ENCODE measurements at regions not wholly inside any gene's neighbourhood (a gene's known extent, or its start where the extent isn't known, plus 50 kb on each side); places are given as distances from the start of the nearest gene placed in this dataset.

DNA sequence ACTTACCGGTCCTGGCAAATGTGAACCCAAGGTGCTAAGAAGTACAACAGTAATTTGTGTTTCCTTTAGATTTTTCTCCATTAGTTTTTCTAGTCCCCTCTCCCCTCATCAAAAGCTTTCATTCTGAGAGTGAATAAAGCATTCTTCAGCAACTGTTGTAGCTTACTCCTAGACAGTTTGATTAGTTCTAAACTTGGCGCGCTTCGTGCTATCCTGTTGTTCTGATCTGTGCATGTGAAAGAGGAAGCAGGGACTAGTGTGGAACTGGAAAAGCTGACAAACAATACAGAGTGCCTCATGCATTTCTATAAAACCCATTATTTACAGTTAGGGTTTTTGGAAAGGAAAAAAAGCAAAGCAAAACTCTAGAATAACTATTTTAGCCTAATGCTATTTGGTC, 556.9 kb upstream of the SLIT2 start:
- TF ChIP-seq, protein P1, sequence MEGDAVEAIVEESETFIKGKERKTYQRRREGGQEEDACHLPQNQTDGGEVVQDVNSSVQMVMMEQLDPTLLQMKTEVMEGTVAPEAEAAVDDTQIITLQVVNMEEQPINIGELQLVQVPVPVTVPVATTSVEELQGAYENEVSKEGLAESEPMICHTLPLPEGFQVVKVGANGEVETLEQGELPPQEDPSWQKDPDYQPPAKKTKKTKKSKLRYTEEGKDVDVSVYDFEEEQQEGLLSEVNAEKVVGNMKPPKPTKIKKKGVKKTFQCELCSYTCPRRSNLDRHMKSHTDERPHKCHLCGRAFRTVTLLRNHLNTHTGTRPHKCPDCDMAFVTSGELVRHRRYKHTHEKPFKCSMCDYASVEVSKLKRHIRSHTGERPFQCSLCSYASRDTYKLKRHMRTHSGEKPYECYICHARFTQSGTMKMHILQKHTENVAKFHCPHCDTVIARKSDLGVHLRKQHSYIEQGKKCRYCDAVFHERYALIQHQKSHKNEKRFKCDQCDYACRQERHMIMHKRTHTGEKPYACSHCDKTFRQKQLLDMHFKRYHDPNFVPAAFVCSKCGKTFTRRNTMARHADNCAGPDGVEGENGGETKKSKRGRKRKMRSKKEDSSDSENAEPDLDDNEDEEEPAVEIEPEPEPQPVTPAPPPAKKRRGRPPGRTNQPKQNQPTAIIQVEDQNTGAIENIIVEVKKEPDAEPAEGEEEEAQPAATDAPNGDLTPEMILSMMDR (IDR thresholded peaks at IDR 0.05), result no peak
- TF ChIP-seq POLR2A (IDR thresholded peaks at IDR 0.05) (no peak), POLR2AphosphoS5 (IDR thresholded peaks at IDR 0.05) (no peak)

Measured in sigmoid colon (tissue), 4 donors.